Right lobe of liver (tissue), 4 donors: ENCODE measurements at regions not wholly inside any gene's neighbourhood (a gene's known extent, or its start where the extent isn't known, plus 50 kb on each side); places are given as distances from the start of the nearest gene placed in this dataset.

Experiments used
- POLR2A ChIP-seq: fragments of 450-650 bp; IDR thresholded peaks from one replicate; pipeline ENCODE4 v1.6.1; 2017; ENCODE audit warnings: antibody characterized with exemption, mild to moderate bottlenecking
- TF ChIP-seq, protein P1 (sequence below), 4 donors: fragments of 200-600 bp in 3 of 4; fragments of 450-650 bp in 1 of 4; IDR thresholded peaks; one replicate each; pipeline versions ENCODE4 v1.5.1 to v1.8.0; 2016 to 2022; ENCODE audit warnings: antibody characterized with exemption in 4 of 4, mild to moderate bottlenecking in 2 of 4
- donor health status: DM: no; HTN: no; CAD: no.
- donor health status: DM: no; HTN: no; CAD: no.
- donor health status: DM: no; HTN: yes; CAD: no.

GRCh38 chr4:106423791-106424190 lies 55.2 kb upstream of the GIMD1 start:
- TF ChIP-seq, protein P1, sequence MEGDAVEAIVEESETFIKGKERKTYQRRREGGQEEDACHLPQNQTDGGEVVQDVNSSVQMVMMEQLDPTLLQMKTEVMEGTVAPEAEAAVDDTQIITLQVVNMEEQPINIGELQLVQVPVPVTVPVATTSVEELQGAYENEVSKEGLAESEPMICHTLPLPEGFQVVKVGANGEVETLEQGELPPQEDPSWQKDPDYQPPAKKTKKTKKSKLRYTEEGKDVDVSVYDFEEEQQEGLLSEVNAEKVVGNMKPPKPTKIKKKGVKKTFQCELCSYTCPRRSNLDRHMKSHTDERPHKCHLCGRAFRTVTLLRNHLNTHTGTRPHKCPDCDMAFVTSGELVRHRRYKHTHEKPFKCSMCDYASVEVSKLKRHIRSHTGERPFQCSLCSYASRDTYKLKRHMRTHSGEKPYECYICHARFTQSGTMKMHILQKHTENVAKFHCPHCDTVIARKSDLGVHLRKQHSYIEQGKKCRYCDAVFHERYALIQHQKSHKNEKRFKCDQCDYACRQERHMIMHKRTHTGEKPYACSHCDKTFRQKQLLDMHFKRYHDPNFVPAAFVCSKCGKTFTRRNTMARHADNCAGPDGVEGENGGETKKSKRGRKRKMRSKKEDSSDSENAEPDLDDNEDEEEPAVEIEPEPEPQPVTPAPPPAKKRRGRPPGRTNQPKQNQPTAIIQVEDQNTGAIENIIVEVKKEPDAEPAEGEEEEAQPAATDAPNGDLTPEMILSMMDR (IDR thresholded peaks at IDR 0.05): no peak
- TF ChIP-seq POLR2A: no peak
